ENCODE measurements at regions not wholly inside any gene's neighbourhood (a gene's known extent, or its start where the extent isn't known, plus 50 kb on each side); places are given as distances from the start of the nearest gene placed in this dataset.

DNA sequence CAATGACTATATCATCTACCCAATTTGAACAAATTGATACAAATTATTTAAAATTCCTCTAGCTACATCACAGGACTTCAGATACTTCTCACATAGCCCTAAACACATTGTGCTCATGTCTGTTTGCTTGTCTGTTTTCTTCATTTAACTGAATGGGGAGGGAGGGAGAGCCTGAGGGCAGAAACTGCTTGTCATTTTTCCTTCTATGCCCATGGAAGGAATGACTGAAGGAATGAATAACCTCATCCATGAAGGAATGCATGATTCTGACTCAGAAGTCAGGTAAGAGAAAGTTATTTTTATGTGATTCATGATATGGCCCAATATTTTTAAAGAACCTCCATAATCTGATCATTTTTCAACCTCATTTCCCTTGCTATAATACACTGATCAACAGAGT lies 418.0 kb upstream of the PITX2 start:
- no peaks in the 10 kb centered on the region for H3K4me1 ChIP-seq (ENCODE audit: insufficient read depth, low read length)
- H3K9ac ChIP-seq (ENCODE audit: low read length): no peak overlapping the region
- H3K36me3 ChIP-seq (ENCODE audit: insufficient read depth, low read length): no peaks in the 10 kb centered on the region
- H3K4me3 ChIP-seq (ENCODE audit: low read depth in 1 of 2, low read length in 2 of 2): no peak overlapping the region
- no peaks in the 10 kb centered on the region for H3K27me3 ChIP-seq (ENCODE audit: control insufficient read depth in 1 of 2, insufficient read depth in 2 of 2, low read length in 2 of 2)
- no peaks in the 10 kb centered on the region for H3K9me3 ChIP-seq (ENCODE audit: low read length)
- no peak overlapping the region for H3K27ac ChIP-seq (ENCODE audit: low read depth, low read length)

DNA sequence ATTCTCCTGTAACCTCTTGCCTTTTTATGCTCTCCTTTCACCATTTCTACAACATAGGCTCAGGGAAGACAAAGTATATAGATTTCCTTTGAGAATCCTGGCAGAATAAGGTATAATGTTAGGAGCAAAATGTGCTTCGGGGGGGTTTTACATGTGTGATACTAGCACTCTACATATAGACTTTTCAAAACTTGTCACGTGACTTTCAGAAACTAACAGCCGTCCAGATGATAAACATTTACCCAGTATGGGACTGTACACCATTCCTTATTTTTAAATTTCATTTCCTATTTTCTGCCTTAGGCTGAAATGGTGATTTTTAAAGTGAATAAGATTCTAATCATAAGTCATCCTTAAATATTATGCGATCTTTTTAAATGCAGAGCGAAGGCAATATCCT lies 420.4 kb upstream of the PITX2 start:
- no peak overlapping the region for H3K4me3 ChIP-seq (ENCODE audit: low read depth in 1 of 2, low read length in 2 of 2)
- H3K27ac ChIP-seq (ENCODE audit: low read depth, low read length): no peak overlapping the region
- H3K4me1 ChIP-seq (ENCODE audit: insufficient read depth, low read length): no peaks in the 10 kb centered on the region
- no peaks in the 10 kb centered on the region for H3K27me3 ChIP-seq (ENCODE audit: control insufficient read depth in 1 of 2, insufficient read depth in 2 of 2, low read length in 2 of 2)
- H3K9ac ChIP-seq (ENCODE audit: low read length): no peak overlapping the region
- H3K9me3 ChIP-seq (ENCODE audit: low read length): no peaks in the 10 kb centered on the region
- no peaks in the 10 kb centered on the region for H3K36me3 ChIP-seq (ENCODE audit: insufficient read depth, low read length)

DNA sequence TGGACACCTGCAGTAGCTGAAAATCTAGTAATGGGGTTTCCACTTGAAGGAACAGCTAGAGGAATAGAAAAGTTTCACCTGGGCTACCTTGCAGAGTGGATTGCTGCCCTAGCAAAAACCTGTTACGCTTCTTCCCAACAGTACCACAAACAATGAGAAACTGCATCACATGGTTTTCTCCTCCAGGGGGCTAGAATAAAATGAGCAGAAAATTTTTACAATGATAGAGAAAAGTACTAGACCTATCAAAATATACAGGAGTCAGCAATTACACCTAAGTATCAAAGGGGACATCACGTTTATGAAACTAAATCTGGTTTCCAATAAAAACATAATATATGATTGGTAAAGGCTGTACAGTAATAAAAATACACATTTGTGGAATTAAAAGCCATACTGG lies 423.1 kb upstream of the PITX2 start:
- no peak overlapping the region for H3K9ac ChIP-seq (ENCODE audit: low read length)
- no peaks in the 10 kb centered on the region for H3K27me3 ChIP-seq (ENCODE audit: control insufficient read depth in 1 of 2, insufficient read depth in 2 of 2, low read length in 2 of 2)
- no peaks in the 10 kb centered on the region for H3K9me3 ChIP-seq (ENCODE audit: low read length)
- H3K27ac ChIP-seq (ENCODE audit: low read depth, low read length): no peak overlapping the region
- H3K4me1 ChIP-seq (ENCODE audit: insufficient read depth, low read length): no peaks in the 10 kb centered on the region
- H3K4me3 ChIP-seq (ENCODE audit: low read depth in 1 of 2, low read length in 2 of 2): no peak overlapping the region
- no peaks in the 10 kb centered on the region for H3K36me3 ChIP-seq (ENCODE audit: insufficient read depth, low read length)

DNA sequence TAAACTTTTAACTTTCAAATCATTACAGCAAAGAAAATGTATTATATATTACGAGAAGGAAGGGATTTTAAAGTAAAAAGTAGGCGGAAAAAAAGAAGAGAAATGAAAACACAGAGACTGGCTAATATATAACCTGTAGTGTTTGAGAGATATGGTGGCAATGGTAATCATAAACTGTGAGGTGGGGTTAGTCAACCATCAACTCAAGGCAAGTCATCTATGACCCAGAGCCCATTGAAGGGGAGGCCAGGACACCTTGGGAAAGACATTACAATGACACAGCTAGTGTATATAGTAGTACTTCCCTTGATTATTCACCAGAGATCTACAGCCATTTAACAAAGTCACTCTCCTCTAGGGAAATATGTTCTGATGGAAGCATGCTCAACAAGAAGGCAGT lies 423.9 kb upstream of the PITX2 start:
- Histone ChIP-seq H3K27ac (ENCODE audit: low read depth, low read length) (no peak overlapping the region), H3K9me3 (ENCODE audit: low read length) (no peaks in the 10 kb centered on the region), H3K27me3 (ENCODE audit: control insufficient read depth in 1 of 2, insufficient read depth in 2 of 2, low read length in 2 of 2) (no peaks in the 10 kb centered on the region), H3K4me1 (ENCODE audit: insufficient read depth, low read length) (no peaks in the 10 kb centered on the region), H3K4me3 (ENCODE audit: low read depth in 1 of 2, low read length in 2 of 2) (no peak overlapping the region), H3K36me3 (ENCODE audit: insufficient read depth, low read length) (no peaks in the 10 kb centered on the region), H3K9ac (ENCODE audit: low read length) (no peak overlapping the region)

DNA sequence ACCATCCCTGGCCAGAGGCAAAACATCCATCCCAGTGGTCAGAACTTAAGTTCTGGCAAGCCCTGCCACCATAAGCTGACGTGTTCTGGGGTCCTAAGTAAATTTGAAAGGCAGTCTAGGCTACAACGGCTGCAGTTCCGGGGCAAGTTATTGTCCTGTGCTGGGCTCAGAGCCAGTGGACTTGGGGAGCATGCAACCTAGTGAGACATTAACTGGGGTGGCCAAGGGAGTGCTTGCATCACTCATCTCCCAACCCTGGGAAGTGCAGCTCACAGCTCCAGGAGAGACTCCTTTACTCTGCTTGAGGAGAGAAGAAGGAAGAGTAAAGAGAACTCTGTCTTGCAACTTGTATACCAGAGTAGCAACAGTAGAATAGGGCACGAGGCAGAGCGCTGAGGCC lies 425.4 kb upstream of the PITX2 start:
- H3K4me1 ChIP-seq (ENCODE audit: insufficient read depth, low read length): no peaks in the 10 kb centered on the region
- H3K27me3 ChIP-seq (ENCODE audit: control insufficient read depth in 1 of 2, insufficient read depth in 2 of 2, low read length in 2 of 2): no peaks in the 10 kb centered on the region
- no peak overlapping the region for H3K9ac ChIP-seq (ENCODE audit: low read length)
- H3K9me3 ChIP-seq (ENCODE audit: low read length): no peaks in the 10 kb centered on the region
- H3K36me3 ChIP-seq (ENCODE audit: insufficient read depth, low read length): no peaks in the 10 kb centered on the region
- H3K27ac ChIP-seq (ENCODE audit: low read depth, low read length): no peak overlapping the region
- no peak overlapping the region for H3K4me3 ChIP-seq (ENCODE audit: low read depth in 1 of 2, low read length in 2 of 2)

DNA sequence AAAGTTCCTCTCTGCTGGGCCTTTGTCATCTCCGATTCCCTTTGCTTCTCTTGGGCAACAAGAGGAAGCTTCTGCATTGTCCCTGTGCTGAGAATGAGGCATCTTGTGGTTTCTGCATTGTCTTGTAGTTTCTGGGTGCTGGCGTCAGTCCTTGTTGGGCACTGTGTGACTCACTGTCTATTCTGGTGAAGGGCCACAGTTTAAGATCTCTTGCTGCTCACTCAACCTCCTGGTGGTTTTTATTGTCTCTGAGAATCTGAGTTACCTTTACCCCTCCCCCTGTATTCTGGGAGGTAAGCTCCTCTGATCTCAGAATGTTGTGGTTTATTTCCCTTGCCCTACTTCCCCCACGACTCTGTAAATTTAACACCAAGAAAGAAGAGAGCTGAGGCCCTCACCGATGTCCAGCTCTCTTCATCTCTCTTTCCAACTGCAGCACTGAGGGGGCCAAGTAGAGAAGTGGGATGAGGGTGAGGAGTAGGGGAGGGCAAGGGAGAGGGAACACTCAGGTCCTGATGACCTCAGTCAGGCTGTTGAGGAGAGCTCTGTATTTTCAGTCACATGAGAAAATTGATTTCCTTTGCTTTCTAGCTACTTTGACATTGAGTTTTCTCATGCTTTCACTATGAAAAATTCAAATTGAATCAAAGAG lies 441.6 kb upstream of the PITX2 start:
- no peak overlapping the region for H3K9ac ChIP-seq (ENCODE audit: low read length)
- no peaks in the 10 kb centered on the region for H3K9me3 ChIP-seq (ENCODE audit: low read length)
- H3K27ac ChIP-seq (ENCODE audit: low read depth, low read length): no peak overlapping the region
- H3K4me1 ChIP-seq (ENCODE audit: insufficient read depth, low read length): no peaks in the 10 kb centered on the region
- no peak overlapping the region for H3K4me3 ChIP-seq (ENCODE audit: low read depth in 1 of 2, low read length in 2 of 2)
- no peaks in the 10 kb centered on the region for H3K36me3 ChIP-seq (ENCODE audit: insufficient read depth, low read length)
- no peaks in the 10 kb centered on the region for H3K27me3 ChIP-seq (ENCODE audit: control insufficient read depth in 1 of 2, insufficient read depth in 2 of 2, low read length in 2 of 2)

- H3K4me3 ChIP-seq (ENCODE audit: low read depth in 1 of 2, low read length in 2 of 2): no peak overlapping the region
- H3K9ac ChIP-seq (ENCODE audit: low read length): no peak overlapping the region
- H3K9me3 ChIP-seq (ENCODE audit: low read length): no peaks in the 10 kb centered on the region
- no peaks in the 10 kb centered on the region for H3K4me1 ChIP-seq (ENCODE audit: insufficient read depth, low read length)
- no peaks in the 10 kb centered on the region for H3K27me3 ChIP-seq (ENCODE audit: control insufficient read depth in 1 of 2, insufficient read depth in 2 of 2, low read length in 2 of 2)
- H3K27ac ChIP-seq (ENCODE audit: low read depth, low read length): no peak overlapping the region
- no peaks in the 10 kb centered on the region for H3K36me3 ChIP-seq (ENCODE audit: insufficient read depth, low read length)
Observed at GRCh38 chr4:111066001-111066400, 443.1 kb upstream of the PITX2 start.

- Histone ChIP-seq H3K4me1 (ENCODE audit: insufficient read depth, low read length) (no peaks in the 10 kb centered on the region), H3K27ac (ENCODE audit: low read depth, low read length) (no peak overlapping the region), H3K4me3 (ENCODE audit: low read depth in 1 of 2, low read length in 2 of 2) (no peak overlapping the region), H3K36me3 (ENCODE audit: insufficient read depth, low read length) (no peaks in the 10 kb centered on the region), H3K27me3 (ENCODE audit: control insufficient read depth in 1 of 2, insufficient read depth in 2 of 2, low read length in 2 of 2) (no peaks in the 10 kb centered on the region), H3K9ac (ENCODE audit: low read length) (no peak overlapping the region), H3K9me3 (ENCODE audit: low read length) (no peaks in the 10 kb centered on the region)
Observed at GRCh38 chr4:111066447-111066846, 443.6 kb upstream of the PITX2 start.

- H3K4me1 ChIP-seq (ENCODE audit: insufficient read depth, low read length): no peaks in the 10 kb centered on the region
- no peaks in the 10 kb centered on the region for H3K36me3 ChIP-seq (ENCODE audit: insufficient read depth, low read length)
- no peaks in the 10 kb centered on the region for H3K9me3 ChIP-seq (ENCODE audit: low read length)
- H3K27ac ChIP-seq (ENCODE audit: low read depth, low read length): no peak overlapping the region
- no peaks in the 10 kb centered on the region for H3K27me3 ChIP-seq (ENCODE audit: control insufficient read depth in 1 of 2, insufficient read depth in 2 of 2, low read length in 2 of 2)
- H3K9ac ChIP-seq (ENCODE audit: low read length): no peak overlapping the region
- H3K4me3 ChIP-seq (ENCODE audit: low read depth in 1 of 2, low read length in 2 of 2): no peak overlapping the region
Observed at GRCh38 chr4:111066887-111067286, 444.0 kb upstream of the PITX2 start.

GRCh38 chr4:111068883-111069282 lies 446.0 kb upstream of the PITX2 start:
- Histone ChIP-seq H3K9ac (ENCODE audit: low read length) (no peak overlapping the region), H3K36me3 (ENCODE audit: insufficient read depth, low read length) (no peaks in the 10 kb centered on the region), H3K27ac (ENCODE audit: low read depth, low read length) (no peak overlapping the region), H3K9me3 (ENCODE audit: low read length) (no peaks in the 10 kb centered on the region), H3K4me3 (ENCODE audit: low read depth in 1 of 2, low read length in 2 of 2) (no peak overlapping the region), H3K4me1 (ENCODE audit: insufficient read depth, low read length) (no peaks in the 10 kb centered on the region), H3K27me3 (ENCODE audit: control insufficient read depth in 1 of 2, insufficient read depth in 2 of 2, low read length in 2 of 2) (no peaks in the 10 kb centered on the region)

DNA sequence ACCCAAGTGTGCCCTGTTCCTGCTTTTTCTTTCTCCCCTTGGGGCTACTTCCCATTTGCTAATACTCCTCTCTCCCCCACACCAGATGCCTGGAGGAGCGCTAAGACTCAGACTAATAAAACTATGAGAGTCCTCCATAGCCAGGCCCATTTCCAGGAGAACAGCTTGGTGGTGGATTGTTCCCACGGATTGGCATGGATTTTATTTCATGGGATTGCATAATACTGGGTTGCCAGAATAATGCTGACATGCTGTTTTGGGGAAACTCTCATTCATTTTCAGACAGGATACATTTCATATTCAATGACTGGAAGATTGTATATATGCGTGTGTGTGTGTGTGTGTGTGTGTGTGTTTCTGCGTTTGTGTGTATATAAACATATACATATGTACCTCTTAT lies 447.5 kb upstream of the PITX2 start:
- no peaks in the 10 kb centered on the region for H3K9me3 ChIP-seq (ENCODE audit: low read length)
- no peak overlapping the region for H3K9ac ChIP-seq (ENCODE audit: low read length)
- H3K4me3 ChIP-seq (ENCODE audit: low read depth in 1 of 2, low read length in 2 of 2): no peak overlapping the region
- no peaks in the 10 kb centered on the region for H3K4me1 ChIP-seq (ENCODE audit: insufficient read depth, low read length)
- H3K27me3 ChIP-seq (ENCODE audit: control insufficient read depth in 1 of 2, insufficient read depth in 2 of 2, low read length in 2 of 2): no peaks in the 10 kb centered on the region
- no peaks in the 10 kb centered on the region for H3K36me3 ChIP-seq (ENCODE audit: insufficient read depth, low read length)
- no peak overlapping the region for H3K27ac ChIP-seq (ENCODE audit: low read depth, low read length)

DNA sequence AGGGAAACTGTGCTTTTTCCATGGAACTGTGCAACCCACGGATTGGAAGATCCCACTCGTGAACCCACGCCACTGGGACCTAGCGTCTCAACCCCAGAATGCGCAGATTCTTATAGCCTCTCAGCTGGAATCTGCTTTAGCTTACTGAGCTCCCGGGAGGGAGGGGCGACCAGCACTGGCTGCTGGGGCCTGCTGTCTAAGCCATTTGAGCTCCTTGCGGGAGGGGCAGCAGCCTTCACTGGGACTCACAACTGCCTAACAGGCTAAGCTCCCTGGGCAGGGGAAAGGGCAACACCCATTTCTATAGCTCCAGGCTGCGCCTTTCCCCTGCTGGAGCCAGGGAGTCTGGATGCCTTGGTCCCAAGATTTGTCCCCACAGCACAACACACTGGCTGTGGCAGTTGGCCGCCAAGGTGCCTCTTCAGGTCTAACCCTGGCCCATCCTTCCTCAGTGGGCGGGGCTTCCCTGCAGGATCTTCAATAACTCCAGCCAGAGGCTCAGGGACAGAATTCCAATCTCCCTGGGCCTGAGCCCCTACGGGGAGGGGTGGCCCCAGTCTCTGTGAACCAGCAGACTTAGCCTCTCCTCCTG lies 451.7 kb upstream of the PITX2 start:
- no peaks in the 10 kb centered on the region for H3K4me1 ChIP-seq (ENCODE audit: insufficient read depth, low read length)
- H3K9me3 ChIP-seq (ENCODE audit: low read length): no peaks in the 10 kb centered on the region
- H3K36me3 ChIP-seq (ENCODE audit: insufficient read depth, low read length): no peaks in the 10 kb centered on the region
- H3K27ac ChIP-seq (ENCODE audit: low read depth, low read length): no peak overlapping the region
- no peak overlapping the region for H3K4me3 ChIP-seq (ENCODE audit: low read depth in 1 of 2, low read length in 2 of 2)
- H3K27me3 ChIP-seq (ENCODE audit: control insufficient read depth in 1 of 2, insufficient read depth in 2 of 2, low read length in 2 of 2): no peaks in the 10 kb centered on the region
- H3K9ac ChIP-seq (ENCODE audit: low read length): no peak overlapping the region

Measured in muscle layer of colon (tissue), 2 donors.